ENCODE measurements at regions not wholly inside any gene's neighbourhood (a gene's known extent, or its start where the extent isn't known, plus 50 kb on each side); places are given as distances from the start of the nearest gene placed in this dataset.

- H3K9me3 ChIP-seq (ENCODE audit: control insufficient read depth, low read length), result no peaks in the 10 kb centered on the region
- H3K27ac ChIP-seq (ENCODE audit: low read depth, low read length), result no peak overlapping the region
- 88% methylated on average over 2 of the region's 2 CpGs; no CpG with 5 or more reads in 1 of the 2 experiments for WGBS, 2 experiments (ENCODE audit: insufficient coverage in 1 of 2, insufficient read length in 1 of 2)
- TF ChIP-seq CTCF (conservative IDR thresholded peaks at IDR 0.05), result no peak
- H3K4me1 ChIP-seq (ENCODE audit: control insufficient read depth, insufficient read depth, low read length), result no peaks in the 10 kb centered on the region
- Mint-ChIP-seq H3K36me3 (ENCODE audit: low read depth) (no peaks in the 10 kb centered on the region), H3K4me3 (no peak overlapping the region), H3K27ac (no peak overlapping the region), H3K27me3 (ENCODE audit: insufficient read depth) (peaks cover 2% of the 10 kb centered on the region), H3K4me1 (no peaks in the 10 kb centered on the region), H3K9me3 (no peaks in the 10 kb centered on the region)
- no peak overlapping the region for H3K4me3 ChIP-seq (ENCODE audit: low read length)
- no peak overlapping the region for H3K9ac ChIP-seq (ENCODE audit: extremely low read depth, low read length, poor library complexity, severe bottlenecking)
- H3K27me3 ChIP-seq (ENCODE audit: control insufficient read depth, insufficient read depth, low read length, poor library complexity, severe bottlenecking), result no peaks in the 10 kb centered on the region
- no peak for DNase-seq
- no peaks in the 10 kb centered on the region for H3K36me3 ChIP-seq (ENCODE audit: control insufficient read depth, insufficient read depth, low read length)
Observed at GRCh38 chr5:61651195-61651594, 319.1 kb downstream of the ZSWIM6 start.

- H3K4me1 Mint-ChIP-seq, result no peaks in the 10 kb centered on the region
- no peak overlapping the region for H3K4me3 Mint-ChIP-seq
- no peak for TF ChIP-seq CTCF (conservative IDR thresholded peaks at IDR 0.05)
- no peaks in the 10 kb centered on the region for H3K9me3 Mint-ChIP-seq
- no peak overlapping the region for H3K27ac Mint-ChIP-seq
- H3K36me3 ChIP-seq (ENCODE audit: control insufficient read depth, insufficient read depth, low read length), result no peaks in the 10 kb centered on the region
- no peaks in the 10 kb centered on the region for H3K4me1 ChIP-seq (ENCODE audit: control insufficient read depth, insufficient read depth, low read length)
- no peak overlapping the region for H3K9ac ChIP-seq (ENCODE audit: extremely low read depth, low read length, poor library complexity, severe bottlenecking)
- no peak for DNase-seq
- no peaks in the 10 kb centered on the region for H3K27me3 ChIP-seq (ENCODE audit: control insufficient read depth, insufficient read depth, low read length, poor library complexity, severe bottlenecking)
- no peak overlapping the region for H3K27ac ChIP-seq (ENCODE audit: low read depth, low read length)
- no peaks in the 10 kb centered on the region for H3K36me3 Mint-ChIP-seq (ENCODE audit: low read depth)
- no peaks in the 10 kb centered on the region for H3K9me3 ChIP-seq (ENCODE audit: control insufficient read depth, low read length)
- H3K27me3 Mint-ChIP-seq (ENCODE audit: insufficient read depth), result peaks cover 2% of the 10 kb centered on the region
- no peak overlapping the region for H3K4me3 ChIP-seq (ENCODE audit: low read length)
Observed at GRCh38 chr5:61652916-61653315, 320.9 kb downstream of the ZSWIM6 start.

- Histone ChIP-seq H3K4me3 (ENCODE audit: low read length) (no peak overlapping the region), H3K36me3 (ENCODE audit: control insufficient read depth, insufficient read depth, low read length) (no peaks in the 10 kb centered on the region), H3K9me3 (ENCODE audit: control insufficient read depth, low read length) (no peaks in the 10 kb centered on the region), H3K4me1 (ENCODE audit: control insufficient read depth, insufficient read depth, low read length) (peaks cover 4% of the 10 kb centered on the region), H3K27ac (ENCODE audit: low read depth, low read length) (no peak overlapping the region), H3K9ac (ENCODE audit: extremely low read depth, low read length, poor library complexity, severe bottlenecking) (no peak overlapping the region), H3K27me3 (ENCODE audit: control insufficient read depth, insufficient read depth, low read length, poor library complexity, severe bottlenecking) (no peaks in the 10 kb centered on the region)
- WGBS, 2 experiments (ENCODE audit: insufficient coverage in 1 of 2, insufficient read length in 1 of 2), result 79 to 91% methylated on average over 5 to 7 of the region's 7 CpGs
- Mint-ChIP-seq H3K9me3 (no peaks in the 10 kb centered on the region), H3K4me3 (no peak overlapping the region), H3K27me3 (ENCODE audit: insufficient read depth) (peaks cover 1% of the 10 kb centered on the region), H3K27ac (no peak overlapping the region), H3K36me3 (ENCODE audit: low read depth) (no peaks in the 10 kb centered on the region), H3K4me1 (peaks cover 6% of the 10 kb centered on the region)
- peak; percentile 30 for TF ChIP-seq CTCF (conservative IDR thresholded peaks at IDR 0.05)
- no peak for DNase-seq
Observed at GRCh38 chr5:61653807-61654580, 321.9 kb downstream of the ZSWIM6 start.
